GM12891 (cell line): ENCODE measurements at regions not wholly inside any gene's neighbourhood (a gene's known extent, or its start where the extent isn't known, plus 50 kb on each side); places are given as distances from the start of the nearest gene placed in this dataset.
"Not testable (repeated sequence)": the region's sequence is repeated elsewhere in the genome, so short reads cannot be mapped to it uniquely, and the experiment has no call there.

ENCODE experiments used
- DNase-seq: peaks from one replicate; pipeline ENCODE4 v3.0.0; 2011; ENCODE audit warnings: low spot score; ENCODE audit not compliant: insufficient read length
- FAIRE-seq: peaks from 2 replicates; lab custom pipeline; 2011; peaks lifted over from hg19 to GRCh38; lab: Jason Lieb, UNC
- PAX5 ChIP-seq: IDR thresholded peaks from 2 replicates; pipeline ENCODE4 v1.6.1; 2011; ENCODE audit warnings: low read length, moderate library complexity, mild to moderate bottlenecking; ENCODE audit not compliant: insufficient read depth, severe bottlenecking
- POLR2A ChIP-seq: IDR thresholded peaks from 2 replicates; pipeline ENCODE4 v1.6.1; 2011; ENCODE audit warnings: low read depth, low read length, control low read depth
- POLR2AphosphoS5 ChIP-seq: IDR thresholded peaks from 2 replicates; pipeline ENCODE4 v1.6.1; 2011; ENCODE audit warnings: low read depth, low read length, control low read depth
- POU2F2 ChIP-seq: IDR thresholded peaks from 2 replicates; pipeline ENCODE4 v1.6.1; 2011; ENCODE audit warnings: low read depth, mild to moderate bottlenecking, control low read depth, low read length, moderate library complexity
- SPI1 ChIP-seq: IDR thresholded peaks from 2 replicates; pipeline ENCODE4 v1.6.1; 2011; ENCODE audit warnings: low read depth, low read length, control low read depth
- TAF1 ChIP-seq: IDR thresholded peaks from 2 replicates; pipeline ENCODE4 v1.6.1; 2011; ENCODE audit warnings: low read depth, low read length, control low read depth

GRCh38 chr6:106870824-106871717 lies 103.5 kb downstream of the CD24 start:
- DNase-seq (no peak), FAIRE-seq (no peak)
- no peak for TF ChIP-seq SPI1
- TF ChIP-seq POU2F2: no peak
- no peak for TF ChIP-seq POLR2AphosphoS5
- no peak for TF ChIP-seq TAF1
- TF ChIP-seq PAX5: no peak
- no peak for TF ChIP-seq POLR2A

- TF ChIP-seq SPI1 (no peak), POLR2AphosphoS5 (no peak), PAX5 (no peak), POLR2A (no peak)
- FAIRE-seq (no peak), DNase-seq (no peak)
Observed at GRCh38 chr6:106870069-106870468, 104.5 kb downstream of the CD24 start.

DNA sequence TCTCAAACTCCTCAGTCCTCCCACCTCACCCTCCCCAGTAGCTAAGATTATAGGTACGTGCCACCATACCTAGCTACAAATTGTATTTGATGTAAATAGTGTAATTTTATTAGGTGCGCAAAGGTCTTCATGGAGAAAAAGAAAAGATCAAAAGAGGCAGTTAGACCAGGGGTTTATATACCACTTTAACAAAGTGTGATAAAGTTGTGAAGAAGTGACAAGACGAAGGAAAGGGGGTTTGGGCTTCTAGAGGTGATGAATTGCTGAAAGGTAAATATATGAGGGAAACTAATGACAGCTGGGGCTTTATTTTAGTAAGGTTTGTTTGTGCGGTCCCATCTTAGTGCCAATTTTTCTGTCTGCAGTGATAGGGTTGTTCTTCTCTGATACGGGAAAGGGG lies 105.3 kb downstream of the CD24 start:
- DNase-seq (no peak), FAIRE-seq (no peak)
- TF ChIP-seq POLR2AphosphoS5 (no peak), SPI1 (no peak), POLR2A (no peak), POU2F2 (no peak)

- DNase-seq (no peak), FAIRE-seq (no peak)
- TF ChIP-seq SPI1 (no peak), TAF1 (no peak), PAX5 (no peak), POU2F2 (no peak), POLR2A (no peak), POLR2AphosphoS5 (no peak)
Observed at GRCh38 chr6:106866875-106867658, 107.5 kb downstream of the CD24 start.

DNA sequence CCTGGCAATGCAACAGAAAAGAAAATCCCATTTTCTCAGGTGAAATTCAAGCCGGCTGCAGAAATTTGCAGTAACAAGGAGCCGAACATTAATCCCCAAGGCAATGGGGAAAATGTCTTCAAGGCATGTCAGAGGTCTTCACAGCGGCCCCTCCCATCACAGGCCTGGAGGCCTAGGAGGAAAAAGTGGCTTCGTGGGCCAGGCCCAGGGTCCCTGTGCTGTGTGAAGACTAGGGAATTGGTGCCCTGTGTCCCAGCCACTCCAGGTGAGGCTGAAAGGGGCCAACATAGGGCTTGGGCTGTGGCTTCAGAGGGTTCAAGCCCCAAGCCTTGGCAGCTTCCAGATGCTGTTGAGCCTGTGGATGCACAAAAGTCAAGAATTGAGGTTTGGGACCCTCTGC lies 111.7 kb downstream of the CD24 start:
- FAIRE-seq (no peak), DNase-seq (no peak)
- TF ChIP-seq POU2F2 (no peak), TAF1 (no peak), POLR2A (no peak), PAX5 (no peak), SPI1 (no peak), POLR2AphosphoS5 (no peak)

- DNase-seq: no peak
- TF ChIP-seq PAX5 (no peak), POLR2AphosphoS5 (no peak), POU2F2 (no peak), POLR2A (no peak)
- no peak for FAIRE-seq
Observed at GRCh38 chr6:106860940-106861339, 113.6 kb downstream of the CD24 start.

DNA sequence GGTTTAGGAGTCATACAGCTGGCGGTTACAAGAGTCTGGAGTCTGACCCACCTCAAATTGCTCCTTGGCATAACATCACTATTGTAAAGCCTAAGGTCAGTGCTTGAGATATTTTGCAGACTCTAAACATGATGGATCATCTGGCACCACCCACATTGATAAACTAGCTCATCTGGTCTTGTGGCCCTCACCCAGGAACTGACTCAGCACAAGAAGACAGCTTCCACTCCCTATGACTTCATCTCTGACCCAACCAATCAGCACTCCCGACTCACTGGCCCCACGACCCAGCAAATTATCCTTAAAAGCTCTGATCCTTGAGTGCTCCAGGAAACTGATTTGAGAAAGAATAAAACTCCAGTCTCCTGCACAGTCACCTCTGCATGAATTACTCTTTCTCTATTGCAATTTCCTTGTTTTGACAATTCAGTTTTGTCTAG lies 115.9 kb downstream of the CD24 start:
- FAIRE-seq (no peak), DNase-seq (no peak)
- TF ChIP-seq POU2F2 (no peak), POLR2AphosphoS5 (no peak), SPI1 (no peak), POLR2A (no peak), TAF1 (no peak), PAX5 (no peak)

DNA sequence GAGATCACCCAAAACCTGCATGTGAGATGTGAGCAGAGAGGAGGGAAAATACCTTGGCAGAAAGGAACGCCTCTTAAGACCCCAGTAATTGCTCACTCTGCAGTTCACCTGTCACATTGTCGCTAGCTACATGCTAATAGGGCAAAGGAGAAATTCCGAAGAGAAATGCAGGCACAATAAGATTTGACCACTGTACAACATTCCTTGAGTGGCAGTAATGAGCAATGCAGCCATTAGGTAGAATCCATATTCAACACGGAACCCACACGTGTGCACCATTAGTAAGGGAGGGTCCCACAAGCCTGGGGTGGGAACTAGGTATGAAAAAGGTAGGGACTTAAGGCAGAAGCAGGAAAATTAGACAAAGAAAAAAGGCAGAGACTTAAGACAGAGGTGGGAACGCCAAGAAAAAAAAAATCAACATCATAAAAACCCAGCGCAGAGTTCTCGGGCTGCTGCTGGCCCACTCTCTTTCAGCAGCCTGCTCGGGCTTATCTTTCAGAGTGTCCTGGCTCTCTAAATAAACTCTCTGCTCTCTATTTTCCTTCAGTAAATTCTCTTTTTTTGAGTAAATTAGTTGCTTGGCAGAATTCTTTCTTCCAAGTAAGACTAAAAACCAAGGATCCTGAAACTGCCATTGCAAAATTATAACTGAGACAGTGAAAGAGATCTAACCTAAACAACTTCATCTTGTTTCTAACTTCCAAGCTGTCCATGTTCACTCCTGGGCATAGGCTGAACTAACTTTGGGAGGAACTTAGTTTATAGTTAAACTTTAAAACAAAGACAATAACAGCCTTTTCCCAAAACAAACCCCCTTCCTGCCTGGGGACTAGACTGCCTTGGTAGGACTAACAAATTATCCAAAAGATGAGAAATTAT lies 116.5 kb downstream of the CD24 start:
- FAIRE-seq (no peak), DNase-seq (no peak)
- TF ChIP-seq POLR2AphosphoS5: no peak
- TF ChIP-seq POLR2A: no peak
- TF ChIP-seq TAF1: no peak
- TF ChIP-seq POU2F2: no peak
- no peak for TF ChIP-seq PAX5
- TF ChIP-seq SPI1: no peak

DNA sequence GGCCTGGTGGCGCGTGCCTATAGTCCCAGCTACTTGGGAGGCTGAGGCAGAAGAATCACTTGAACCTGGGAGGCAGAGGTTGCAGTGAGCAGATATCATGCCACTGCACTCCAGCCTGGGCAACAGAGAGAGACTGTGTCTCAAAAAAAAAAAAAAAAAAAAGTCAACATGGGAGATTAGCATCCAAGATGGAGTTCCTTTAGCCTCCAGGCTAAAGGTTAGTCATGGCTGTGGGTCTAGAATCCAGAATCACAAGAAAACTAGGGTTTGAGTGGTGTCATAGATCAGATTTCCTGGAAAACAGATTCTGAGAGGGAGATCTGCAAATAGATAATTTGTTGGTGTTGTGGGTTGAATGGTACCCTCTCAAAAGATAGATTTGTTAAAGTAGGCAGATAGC lies 117.2 kb downstream of the CD24 start:
- FAIRE-seq, DNase-seq: not testable (repeated sequence)
